Head of caudate nucleus (tissue), 42 donors: ENCODE measurements at regions not wholly inside any gene's neighbourhood (a gene's known extent, or its start where the extent isn't known, plus 50 kb on each side); places are given as distances from the start of the nearest gene placed in this dataset.
"Not testable (repeated sequence)": the region's sequence is repeated elsewhere in the genome, so short reads cannot be mapped to it uniquely, and the experiment has no call there.

Source experiments
- DNase-seq, 42 donors: peaks; one replicate each; pipeline versions ENCODE4 v3.0.0 to v3.0.0-alpha.2; 2020 to 2021; ENCODE audit warnings: mixed read lengths in 7 of 42
- intact Hi-C: fragments of 100-400 bp; cut with DNase I; formaldehyde crosslinking; loops from one replicate; pipeline ENCODE4 v1.15.0; 2022

- DNase-seq = no peak
- intact Hi-C loops = no loop called here
These were observed 85.1 kb upstream of the ABCC4 start for GRCh38 chr13:95386370-95386769.

- DNase-seq = peak in 3 of 42 donors; percentile 10 to 20 (median 10)
- intact Hi-C loops = no loop called here
These were observed 86.5 kb upstream of the ABCC4 start for GRCh38 chr13:95387733-95388207.

- intact Hi-C loops = no loop called here
- DNase-seq = no peak
These were observed 87.3 kb upstream of the ABCC4 start for GRCh38 chr13:95388420-95389079.

GRCh38 chr13:95391362-95391761, 90.1 kb upstream of the ABCC4 start:
- intact Hi-C loops = no loop called here
- DNase-seq = no peak

- DNase-seq = no peak
- intact Hi-C loops = no loop called here
These were observed 90.5 kb upstream of the ABCC4 start for GRCh38 chr13:95391785-95392184.

GRCh38 chr13:95392597-95392996, 91.3 kb upstream of the ABCC4 start:
- intact Hi-C loops = no loop called here
- no peak for DNase-seq

GRCh38 chr13:95403349-95404140, 102.3 kb upstream of the ABCC4 start:
- DNase-seq = peak in 6 of 42 donors; percentile 3 to 38 (median 10)
- intact Hi-C loops = loop anchor here (5.0 kb wide), 1 partner anchor 211 kb away; no protein-coding TSS in a partner anchor

GRCh38 chr13:95404141-95404882, 103.1 kb upstream of the ABCC4 start:
- DNase-seq = peak; percentile 68 to 93 (median 88)
- intact Hi-C loops = loop anchor here (5.0 kb wide), 1 partner anchor 212 kb away; no protein-coding TSS in a partner anchor

GRCh38 chr13:95406176-95406575, 104.9 kb upstream of the ABCC4 start:
- DNase-seq = no peak

GRCh38 chr13:95411428-95412040, 110.3 kb upstream of the ABCC4 start:
- DNase-seq = no peak
- intact Hi-C loops = no loop called here

More at GRCh38 chr13:95406176-95406575, 104.9 kb upstream of the ABCC4 start:
- intact Hi-C loops = no loop called here

GRCh38 chr13:95418946-95419345, 117.7 kb upstream of the ABCC4 start:
- intact Hi-C loops = no loop called here
- DNase-seq = no peak

- no peak for DNase-seq
- intact Hi-C loops = no loop called here
These were observed 119.2 kb upstream of the ABCC4 start for GRCh38 chr13:95420501-95420900.

GRCh38 chr13:95426631-95427030, 125.4 kb upstream of the ABCC4 start:
- intact Hi-C loops = no loop called here
- DNase-seq = no peak

GRCh38 chr13:95430525-95430924, 122.0 kb upstream of the CLDN10 start:
- intact Hi-C loops, DNase-seq: not testable (repeated sequence)

- intact Hi-C loops = no loop called here
- DNase-seq = no peak
These were observed 120.4 kb upstream of the CLDN10 start for GRCh38 chr13:95432141-95432540.

GRCh38 chr13:95433537-95433936, 119.0 kb upstream of the CLDN10 start:
- intact Hi-C loops = no loop called here
- no peak for DNase-seq

- no peak for DNase-seq
- intact Hi-C loops = no loop called here
These were observed 118.4 kb upstream of the CLDN10 start for GRCh38 chr13:95434111-95434510.

GRCh38 chr13:95437561-95437960, 115.0 kb upstream of the CLDN10 start:
- no peak for DNase-seq
- intact Hi-C loops = no loop called here

- intact Hi-C loops = no loop called here
- no peak for DNase-seq
These were observed 114.2 kb upstream of the CLDN10 start for GRCh38 chr13:95438297-95438696.
